22Rv1 (cell line): ENCODE measurements at regions not wholly inside any gene's neighbourhood (a gene's known extent, or its start where the extent isn't known, plus 50 kb on each side); places are given as distances from the start of the nearest gene placed in this dataset.

Experiments
- H3K27ac ChIP-seq: fragments of 450-650 bp; 2 replicates; pipeline ENCODE4 v1.5.1; 2017
- CTCF ChIP-seq: fragments of 450-650 bp; IDR thresholded peaks from 2 replicates; pipeline ENCODE4 v1.5.1; 2017; ENCODE audit warnings: mild to moderate bottlenecking
- ZFX ChIP-seq: fragments of 450-650 bp; IDR thresholded peaks from 2 replicates; pipeline ENCODE4 v1.6.1; 2017; ENCODE audit warnings: antibody characterized with exemption, borderline replicate concordance

GRCh38 chr9:87233431-87233830 lies 264.2 kb upstream of the DAPK1 start:
- TF ChIP-seq CTCF (no peak), ZFX (no peak)
- H3K27ac ChIP-seq: no peak overlapping the region

GRCh38 chr9:87233899-87234455 lies 263.7 kb upstream of the DAPK1 start:
- no peak overlapping the region for H3K27ac ChIP-seq
- TF ChIP-seq ZFX: no peak
- no peak for TF ChIP-seq CTCF

GRCh38 chr9:87234854-87235253 lies 262.8 kb upstream of the DAPK1 start:
- TF ChIP-seq ZFX (no peak), CTCF (no peak)
- no peak overlapping the region for H3K27ac ChIP-seq

GRCh38 chr9:87236546-87236945 lies 261.1 kb upstream of the DAPK1 start:
- H3K27ac ChIP-seq: no peak overlapping the region
- TF ChIP-seq ZFX (no peak), CTCF (no peak)

- TF ChIP-seq ZFX (no peak), CTCF (no peak)
- H3K27ac ChIP-seq: no peak overlapping the region
Observed at GRCh38 chr9:87237336-87237735, 260.3 kb upstream of the DAPK1 start.

GRCh38 chr9:87238545-87238944 lies 259.1 kb upstream of the DAPK1 start:
- TF ChIP-seq CTCF (no peak), ZFX (no peak)
- H3K27ac ChIP-seq: no peak overlapping the region

- TF ChIP-seq ZFX (no peak), CTCF (no peak)
- no peak overlapping the region for H3K27ac ChIP-seq
Observed at GRCh38 chr9:87239312-87239711, 258.4 kb upstream of the DAPK1 start.
